Caco-2 (cell line): ENCODE measurements at regions not wholly inside any gene's neighbourhood (a gene's known extent, or its start where the extent isn't known, plus 50 kb on each side); places are given as distances from the start of the nearest gene placed in this dataset.

Experiments used
- BruUV-seq: library from RNA; stranded (reverse); fragments of 400-500 nt; replicated peaks from 2 replicates; lab custom pipeline; 2021; lab: Mats Ljungman, UMichigan
- CTCF ChIA-PET: fragments of 300-600 bp; sonication (Branson Sonifier 250); formaldehyde crosslinking; loops from one replicate; lab custom pipeline; 2022; ENCODE audit warnings: antibody characterized with exemption; lab: Charles Lee
- POLR2A ChIA-PET: fragments of 300-600 bp; sonication (Branson Sonifier 250); formaldehyde crosslinking; loops from one replicate; lab custom pipeline; 2022; ENCODE audit warnings: antibody characterized with exemption; lab: Charles Lee
- DNase-seq, 2 experiments: peaks; one replicate each; pipeline versions ENCODE4 v3.0.0 to v3.0.0-alpha.2; 2020 to 2022
- H3K27me3 ChIP-seq: replicated peaks from 2 replicates; pipeline ENCODE4 v1.6.0; 2011; ENCODE audit warnings: low read length; ENCODE audit not compliant: control insufficient read depth, insufficient read depth
- H3K36me3 ChIP-seq: 2 replicates; pipeline ENCODE4 v1.5.1; 2011; ENCODE audit warnings: low read length; ENCODE audit not compliant: control insufficient read depth, insufficient read depth
- H3K4me1 ChIP-seq: fragments of 250-450 bp; sonication (Bioruptor Pico); 2 replicates; pipeline ENCODE4 v1.5.1; 2020; ENCODE audit warnings: mild to moderate bottlenecking
- H3K4me3 ChIP-seq: 2 replicates; pipeline ENCODE4 v1.5.1; 2011; ENCODE audit warnings: low read depth, mild to moderate bottlenecking, control low read depth, low read length
- H3K9me3 ChIP-seq: fragments of 250-450 bp; sonication (Bioruptor Pico); 2 replicates; pipeline ENCODE4 v1.5.1; 2020; ENCODE audit warnings: mild to moderate bottlenecking, moderate library complexity
- H3K27ac Mint-ChIP-seq: one replicate; pipeline ENCODE4 v1.8.0; 2022; ENCODE audit warnings: mixed read lengths; ENCODE audit not compliant: unreplicated experiment
- H3K27me3 Mint-ChIP-seq: one replicate; pipeline ENCODE4 v1.8.0; 2022; ENCODE audit warnings: mixed read lengths; ENCODE audit not compliant: insufficient read depth, unreplicated experiment
- H3K36me3 Mint-ChIP-seq: one replicate; pipeline ENCODE4 v1.8.0; 2022; ENCODE audit warnings: mild to moderate bottlenecking, mixed read lengths; ENCODE audit not compliant: insufficient read depth, unreplicated experiment
- H3K4me1 Mint-ChIP-seq: one replicate; pipeline ENCODE4 v1.8.0; 2022; ENCODE audit warnings: low read depth, mixed read lengths; ENCODE audit not compliant: unreplicated experiment
- H3K4me3 Mint-ChIP-seq: one replicate; pipeline ENCODE4 v1.8.0; 2022; ENCODE audit warnings: mild to moderate bottlenecking, moderate library complexity, mixed read lengths; ENCODE audit not compliant: unreplicated experiment
- H3K9me3 Mint-ChIP-seq: one replicate; pipeline ENCODE4 v1.8.0; 2022; ENCODE audit warnings: mixed read lengths; ENCODE audit not compliant: unreplicated experiment
- CTCF ChIP-seq, 2 experiments: fragments of 200-600 bp in 1 of 2; IDR thresholded peaks; 1 replicate in 1 of 2; 2 replicates in 1 of 2; pipeline versions ENCODE4 v1.5.1 to v1.8.0; 2011 to 2022; ENCODE audit warnings: antibody characterized with exemption in 1 of 2, control low read depth in 1 of 2, inconsistent platforms in 1 of 2, low read depth in 1 of 2, low read length in 1 of 2, mild to moderate bottlenecking in 1 of 2, moderate library complexity in 1 of 2; ENCODE audit not compliant: insufficient read depth in 1 of 2, severe bottlenecking in 1 of 2, unreplicated experiment in 1 of 2
- intact Hi-C: fragments of 100-400 bp; cut with micrococcal nuclease; formaldehyde crosslinking; loops from one replicate; pipeline ENCODE4 v1.10.0; 2022; ENCODE audit not compliant: unreplicated experiment

GRCh38 chr13:50691681-50692263 is 151.7 kb downstream of the DLEU7 start:
- H3K4me3 Mint-ChIP-seq: no peak overlapping the region
- no TSS peak for BruUV-seq
- H3K27me3 Mint-ChIP-seq: no peaks in the 10 kb centered on the region
- no peak for TF ChIP-seq CTCF (IDR thresholded peaks at IDR 0.05; ENCODE audit: insufficient read depth in 1 of 2, low read depth in 1 of 2, low read length in 1 of 2, severe bottlenecking in 1 of 2, unreplicated experiment in 1 of 2)
- no peak overlapping the region for H3K27ac Mint-ChIP-seq
- Histone ChIP-seq H3K9me3 (no peaks in the 10 kb centered on the region), H3K27me3 (no peaks in the 10 kb centered on the region), H3K4me3 (no peak overlapping the region), H3K4me1 (peaks cover 11% of the 10 kb centered on the region), H3K36me3 (no peaks in the 10 kb centered on the region)
- peaks cover 21% of the 10 kb centered on the region for H3K4me1 Mint-ChIP-seq
- ChIA-PET POLR2A (no interaction called here), CTCF (no interaction called here)
- intact Hi-C loops: no loop called here
- DNase-seq: no peak
- H3K36me3 Mint-ChIP-seq: no peaks in the 10 kb centered on the region
- H3K9me3 Mint-ChIP-seq: no peaks in the 10 kb centered on the region

- H3K4me3 ChIP-seq: no peak overlapping the region
- H3K4me1 ChIP-seq: peaks cover 11% of the 10 kb centered on the region
- H3K27me3 ChIP-seq: no peaks in the 10 kb centered on the region
- DNase-seq: no peak
- no peaks in the 10 kb centered on the region for H3K9me3 Mint-ChIP-seq
- H3K4me3 Mint-ChIP-seq: no peak overlapping the region
- BruUV-seq: no TSS peak
- H3K27ac Mint-ChIP-seq: no peak overlapping the region
- CTCF ChIA-PET: no interaction called here
- POLR2A ChIA-PET: no interaction called here
- intact Hi-C loops: no loop called here
- no peaks in the 10 kb centered on the region for H3K36me3 Mint-ChIP-seq
- no peaks in the 10 kb centered on the region for H3K27me3 Mint-ChIP-seq
- no peaks in the 10 kb centered on the region for H3K36me3 ChIP-seq
- no peaks in the 10 kb centered on the region for H3K9me3 ChIP-seq
- TF ChIP-seq CTCF (IDR thresholded peaks at IDR 0.05; ENCODE audit: insufficient read depth in 1 of 2, low read depth in 1 of 2, low read length in 1 of 2, severe bottlenecking in 1 of 2, unreplicated experiment in 1 of 2): no peak
- peaks cover 21% of the 10 kb centered on the region for H3K4me1 Mint-ChIP-seq
These were observed 151.0 kb downstream of the DLEU7 start for GRCh38 chr13:50692396-50692915.

- no peak for DNase-seq
- Mint-ChIP-seq H3K4me1 (peaks cover 21% of the 10 kb centered on the region), H3K4me3 (no peak overlapping the region), H3K36me3 (no peaks in the 10 kb centered on the region), H3K27ac (no peak overlapping the region), H3K9me3 (no peaks in the 10 kb centered on the region), H3K27me3 (no peaks in the 10 kb centered on the region)
- BruUV-seq: no TSS peak
- intact Hi-C loops: no loop called here
- ChIA-PET CTCF (no interaction called here), POLR2A (no interaction called here)
- no peaks in the 10 kb centered on the region for H3K36me3 ChIP-seq
- no peaks in the 10 kb centered on the region for H3K9me3 ChIP-seq
- peaks cover 11% of the 10 kb centered on the region for H3K4me1 ChIP-seq
- no peaks in the 10 kb centered on the region for H3K27me3 ChIP-seq
- TF ChIP-seq CTCF (IDR thresholded peaks at IDR 0.05; ENCODE audit: insufficient read depth in 1 of 2, low read depth in 1 of 2, low read length in 1 of 2, severe bottlenecking in 1 of 2, unreplicated experiment in 1 of 2): no peak
- no peak overlapping the region for H3K4me3 ChIP-seq
These were observed 149.8 kb downstream of the DLEU7 start for GRCh38 chr13:50693727-50694126.
